Glomerular endothelial cell (primary cell): ENCODE measurements at regions not wholly inside any gene's neighbourhood (a gene's known extent, or its start where the extent isn't known, plus 50 kb on each side); places are given as distances from the start of the nearest gene placed in this dataset.

Source experiments
- DNase-seq: peaks from one replicate; pipeline ENCODE4 v3.0.0-alpha.2; 2011; ENCODE audit warnings: low read depth, low spot score; ENCODE audit errors: extremely low read depth

DNA sequence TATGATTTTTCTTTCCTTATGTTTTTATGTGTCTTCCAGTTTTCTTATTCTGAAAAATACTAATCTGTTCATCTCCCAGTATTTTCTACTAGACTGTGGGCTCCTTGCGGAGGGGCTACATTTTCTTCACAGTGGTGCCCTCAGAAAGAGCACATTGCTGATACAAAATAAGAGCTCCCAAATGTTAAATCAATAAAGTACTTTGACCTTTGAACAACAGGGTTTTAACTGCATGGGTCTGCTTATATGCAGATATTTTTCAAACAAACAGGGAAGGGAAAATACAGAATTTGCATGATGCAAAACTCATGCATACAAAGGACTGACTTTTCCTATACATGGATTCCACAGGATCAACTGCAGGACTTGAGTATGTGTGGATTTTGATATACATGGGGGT, 79.9 kb upstream of the ACO1 start:
- DNase-seq, result no peak

DNA sequence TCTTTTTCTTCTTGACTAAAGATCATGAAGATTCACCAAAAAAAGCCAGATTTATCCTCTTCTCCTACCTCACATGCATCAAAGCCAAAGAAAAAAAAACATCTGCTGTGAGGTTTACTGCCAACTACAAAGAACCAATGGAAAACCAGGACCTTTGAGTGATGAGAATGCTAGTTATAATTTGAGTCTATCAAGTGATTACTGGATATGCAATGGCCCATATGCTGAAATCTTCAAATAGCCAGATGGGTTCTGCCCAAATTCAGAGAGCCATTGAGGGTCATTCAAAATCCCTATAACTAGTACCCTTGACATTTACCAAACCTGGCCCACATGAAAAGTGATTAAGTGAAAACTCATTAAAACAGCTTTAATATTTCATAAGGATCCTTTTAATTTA, 78.4 kb upstream of the ACO1 start:
- no peak for DNase-seq

DNA sequence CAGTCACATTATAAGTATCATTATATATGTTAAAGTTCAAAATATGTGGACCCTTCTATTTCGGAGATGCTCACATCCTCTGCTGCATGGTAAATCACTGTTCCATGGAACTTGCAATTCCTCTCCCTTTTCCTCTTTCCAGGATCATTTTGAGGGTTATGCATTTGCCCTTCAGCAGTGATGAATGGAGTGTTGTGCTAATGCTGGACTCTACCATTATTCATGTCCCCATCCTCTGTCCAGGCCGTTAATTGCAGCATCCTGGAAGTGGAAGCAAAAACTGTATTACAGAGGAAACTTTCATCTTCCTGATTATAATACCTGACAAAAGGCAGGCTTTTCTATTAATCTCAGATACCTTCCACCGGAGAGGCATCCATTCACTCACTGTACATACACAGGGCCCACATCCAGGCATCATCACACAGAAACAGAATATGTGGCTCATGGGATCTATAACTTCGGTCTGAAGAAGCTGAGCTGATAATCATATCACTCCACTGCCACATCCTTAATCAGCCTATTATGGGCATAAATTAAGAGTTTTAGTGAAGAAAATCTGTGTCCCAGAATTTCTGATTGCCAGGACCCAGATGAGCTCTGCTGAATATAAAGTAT, 65.0 kb upstream of the ACO1 start:
- no peak for DNase-seq

DNA sequence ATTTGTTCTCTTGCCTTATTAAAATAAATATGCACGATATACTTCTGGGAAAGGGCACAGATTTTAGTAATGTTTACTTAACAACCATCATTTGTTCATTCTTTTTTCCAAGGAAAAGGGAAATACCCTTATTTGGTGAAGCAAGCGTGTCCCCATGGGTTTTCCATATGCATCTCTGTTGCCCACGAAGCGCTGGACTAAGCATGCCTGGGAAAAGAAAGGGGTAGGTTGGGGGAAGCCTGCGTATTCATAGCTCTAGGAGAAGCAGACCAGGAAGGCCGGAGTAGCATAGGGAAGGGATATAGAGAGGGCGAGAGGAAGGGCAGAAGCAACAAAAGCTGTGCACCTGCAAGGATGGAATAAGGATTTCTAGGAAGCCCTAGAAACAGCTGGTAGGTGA, 61.8 kb upstream of the ACO1 start:
- no peak for DNase-seq

DNA sequence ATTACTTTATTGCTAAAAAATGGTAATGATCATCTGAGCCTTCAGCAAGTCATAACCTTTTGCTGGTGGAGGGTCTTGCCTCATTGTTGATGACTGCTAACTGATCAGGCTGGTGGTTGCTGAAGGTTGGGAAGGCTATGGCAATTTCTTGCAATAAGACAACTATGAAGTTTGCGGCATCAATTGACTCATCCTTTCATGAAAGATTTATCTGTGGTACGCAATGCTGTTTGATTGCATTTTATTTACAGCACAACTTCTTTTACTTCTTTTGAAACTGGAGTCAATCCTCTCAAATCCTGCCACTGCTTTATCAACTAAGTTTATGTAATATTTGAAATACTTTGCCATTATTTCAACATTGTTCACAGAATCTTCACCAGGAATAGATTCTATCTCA, 58.3 kb upstream of the ACO1 start:
- DNase-seq, result no peak

DNA sequence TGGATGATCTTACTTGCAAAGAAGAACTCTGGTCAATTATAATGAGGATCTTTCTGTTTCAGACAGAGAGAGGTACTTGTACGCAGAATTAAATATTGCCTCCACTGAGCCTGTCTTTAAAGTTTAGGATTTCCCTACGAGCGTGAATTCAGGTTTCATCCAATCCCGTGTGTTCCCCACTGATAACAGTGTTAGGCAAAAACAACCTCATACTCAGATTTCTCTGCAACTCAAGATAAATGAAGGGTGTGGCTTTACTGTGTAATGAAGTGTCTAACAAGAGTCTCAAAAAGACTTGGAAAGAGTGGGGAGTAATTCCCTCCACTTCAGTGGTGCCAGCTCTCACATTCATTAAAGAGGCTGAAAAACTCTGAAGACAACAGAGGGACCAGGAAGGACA, 53.2 kb upstream of the ACO1 start:
- DNase-seq, result no peak

DNA sequence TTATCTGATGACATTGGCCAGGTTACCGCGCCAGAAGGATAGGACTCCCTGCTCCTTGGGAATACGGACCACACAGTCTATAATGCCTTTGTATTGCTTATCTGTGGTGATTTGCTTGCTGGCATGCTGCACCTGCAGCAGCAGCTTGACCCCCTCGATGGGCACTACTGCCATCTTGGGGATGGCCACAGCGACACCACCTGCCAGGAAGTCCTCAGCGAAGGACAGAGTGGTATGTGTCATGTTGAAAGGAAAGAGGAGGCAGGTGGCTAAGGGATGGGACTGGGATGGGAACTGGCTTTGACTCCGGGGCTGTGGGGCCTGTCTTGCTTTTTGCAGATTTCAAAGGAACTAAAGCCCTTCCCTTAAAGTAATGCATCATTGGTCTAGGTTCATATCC, 50.3 kb upstream of the ACO1 start:
- no peak for DNase-seq
